SK-N-SH (cell line): ENCODE measurements at regions not wholly inside any gene's neighbourhood (a gene's known extent, or its start where the extent isn't known, plus 50 kb on each side); places are given as distances from the start of the nearest gene placed in this dataset.
A peak's percentile ranks its signal among the peaks of the same experiment; 100 is the strongest.

Experiments used
- CTCF ChIA-PET: fragments of 300-600, 350-600 bp; formaldehyde crosslinking; extraction: SDS; loops from one replicate; lab custom pipeline; 2021; lab: Yijun Ruan, JAX
- POLR2A ChIA-PET: fragments of 350-600 bp; sonication (Branson Sonifier 250); formaldehyde crosslinking; extraction: SDS; loops from one replicate; lab custom pipeline; 2020; ENCODE audit warnings: antibody characterized with exemption, inconsistent platforms; lab: Yijun Ruan, JAX
- DNase-seq: peaks from one replicate; pipeline ENCODE4 v3.0.0; 2012
- H2AFZ ChIP-seq: fragments of 200-600 bp; sonication (generic); 2 replicates; pipeline ENCODE4 v1.8.1; 2016; ENCODE audit warnings: antibody characterized with exemption, mild to moderate bottlenecking, low read depth
- H3F3A ChIP-seq: fragments of 200-600 bp; sonication (generic); replicated peaks from 2 replicates; pipeline ENCODE3; 2016; ENCODE audit warnings: antibody characterized with exemption, mild to moderate bottlenecking; ENCODE audit not compliant: insufficient read depth
- H3K27ac ChIP-seq, 2 experiments: fragments of 200-500 bp in 1 of 2; fragments of 200-600 bp in 1 of 2; sonication (Bioruptor generic) in 1 of 2; sonication (generic), shearing (Covaris generic) in 1 of 2; 2 replicates each; pipeline versions ENCODE4 v1.5.1 to v1.6.1; 2014 to 2016; ENCODE audit warnings: low read depth in 2 of 2, inconsistent platforms in 1 of 2, low read length in 1 of 2, mild to moderate bottlenecking in 1 of 2, mixed read lengths in 1 of 2
- H3K27me3 ChIP-seq: fragments of 200-600 bp; sonication (generic), shearing (Covaris generic); 2 replicates; pipeline ENCODE4 v1.6.1; 2016; ENCODE audit warnings: mixed run types; ENCODE audit not compliant: insufficient read depth
- H3K36me3 ChIP-seq, 2 experiments: fragments of 200-500 bp in 1 of 2; fragments of 200-600 bp in 1 of 2; sonication (Bioruptor generic) in 1 of 2; sonication (generic) in 1 of 2; replicated peaks in 1 of 2; 2 replicates each; pipeline versions ENCODE3 to v1.5.1; 2014 to 2016; ENCODE audit warnings: low read length in 1 of 2, mild to moderate bottlenecking in 1 of 2; ENCODE audit not compliant: insufficient read depth in 2 of 2, control insufficient read depth in 1 of 2
- H3K4me1 ChIP-seq, 2 experiments: fragments of 200-500 bp in 1 of 2; fragments of 200-600 bp in 1 of 2; sonication (Bioruptor generic) in 1 of 2; sonication (generic), shearing (Covaris generic) in 1 of 2; 2 replicates each; pipeline versions ENCODE4 v1.5.1 to v1.6.1; 2014 to 2016; ENCODE audit warnings: low read depth in 1 of 2, low read length in 1 of 2, mixed run types in 1 of 2; ENCODE audit not compliant: insufficient read depth in 2 of 2, control insufficient read depth in 1 of 2
- H3K4me2 ChIP-seq: fragments of 200-600 bp; sonication (generic), shearing (Covaris generic); 2 replicates; pipeline ENCODE4 v1.6.1; 2017; ENCODE audit warnings: mixed run types
- H3K4me3 ChIP-seq, 2 experiments: fragments of 200-500 bp in 1 of 2; fragments of 200-600 bp in 1 of 2; sonication (Bioruptor generic) in 1 of 2; sonication (generic), shearing (Covaris generic) in 1 of 2; 2 replicates each; pipeline versions ENCODE4 v1.5.1 to v1.8.1; 2014 to 2016; ENCODE audit warnings: low read depth in 2 of 2, inconsistent platforms in 1 of 2, low read length in 1 of 2, mild to moderate bottlenecking in 1 of 2, mixed read lengths in 1 of 2, moderate library complexity in 1 of 2
- H3K79me2 ChIP-seq: fragments of 200-600 bp; sonication (generic); 2 replicates; pipeline ENCODE4 v1.8.1; 2017; ENCODE audit warnings: mild to moderate bottlenecking; ENCODE audit not compliant: insufficient read depth
- H3K9ac ChIP-seq: fragments of 200-600 bp; sonication (generic); 2 replicates; pipeline ENCODE4 v1.6.1; 2017; ENCODE audit warnings: mixed run types
- H3K9me2 ChIP-seq: fragments of 200-600 bp; sonication (generic); 2 replicates; pipeline ENCODE4 v1.6.1; 2017; ENCODE audit warnings: mixed run types
- H3K9me3 ChIP-seq: fragments of 200-600 bp; sonication (generic); 2 replicates; pipeline ENCODE4 v1.6.1; 2017; ENCODE audit warnings: mixed run types, mild to moderate bottlenecking, moderate library complexity
- H4K20me1 ChIP-seq: fragments of 200-600 bp; sonication (generic); 2 replicates; pipeline ENCODE4 v1.6.1; 2017; ENCODE audit warnings: mild to moderate bottlenecking, mixed run types; ENCODE audit not compliant: insufficient read depth
- CHD2 ChIP-seq: fragments of 150-350 bp; IDR thresholded peaks from 2 replicates; pipeline ENCODE4 v1.6.1; 2018; ENCODE audit warnings: low read length; ENCODE audit not compliant: partially characterized antibody
- EP300 ChIP-seq, 2 experiments: IDR thresholded peaks; 2 replicates each; pipeline versions ENCODE4 v1.4.0 to v1.6.1; 2012; ENCODE audit warnings: borderline replicate concordance in 1 of 2, low read depth in 1 of 2, low read length in 1 of 2
- FOSL2 ChIP-seq: IDR thresholded peaks from 2 replicates; pipeline ENCODE4 v1.4.0; 2012; ENCODE audit warnings: low read depth, mild to moderate bottlenecking, moderate library complexity, borderline replicate concordance
- GABPA ChIP-seq: IDR thresholded peaks from 2 replicates; pipeline ENCODE4 v1.4.0; 2012; ENCODE audit warnings: low read depth, mild to moderate bottlenecking
- GATA2 ChIP-seq: sonication (generic); formaldehyde crosslinking; IDR thresholded peaks from 2 replicates; pipeline ENCODE4 v1.5.0; 2020; ENCODE audit warnings: mild to moderate bottlenecking, missing genetic modification reagents
- JUND ChIP-seq: IDR thresholded peaks from 2 replicates; pipeline ENCODE4 v1.4.0; 2012
- MEF2A ChIP-seq: IDR thresholded peaks from 2 replicates; pipeline ENCODE4 v1.4.0; 2012; ENCODE audit warnings: low read depth, borderline replicate concordance
- MXI1 ChIP-seq: IDR thresholded peaks from 2 replicates; pipeline ENCODE4 v1.6.1; 2012; ENCODE audit warnings: mild to moderate bottlenecking, low read depth, low read length, improper control_type of control experiment
- NRF1 ChIP-seq: IDR thresholded peaks from 2 replicates; pipeline ENCODE4 v1.6.1; 2012; ENCODE audit warnings: low read depth, mild to moderate bottlenecking, low read length
- RAD21 ChIP-seq: IDR thresholded peaks from 2 replicates; pipeline ENCODE4 v1.6.1; 2012; ENCODE audit warnings: mild to moderate bottlenecking, low read length
- RCOR1 ChIP-seq: fragments of 150-350 bp; IDR thresholded peaks from 2 replicates; pipeline ENCODE4 v1.6.1; 2017; ENCODE audit warnings: antibody characterized with exemption, low read length
- RFX5 ChIP-seq: IDR thresholded peaks from 2 replicates; pipeline ENCODE4 v1.6.1; 2012; ENCODE audit warnings: mild to moderate bottlenecking, improper control_type of control experiment, low read length
- SIN3A ChIP-seq: IDR thresholded peaks from 2 replicates; pipeline ENCODE4 v1.6.1; 2012; ENCODE audit warnings: low read depth, mild to moderate bottlenecking, low read length, moderate library complexity, borderline replicate concordance
- SMC3 ChIP-seq: IDR thresholded peaks from 2 replicates; pipeline ENCODE4 v1.6.1; 2012; ENCODE audit warnings: low read depth, low read length, improper control_type of control experiment
- TAF1 ChIP-seq: IDR thresholded peaks from 2 replicates; pipeline ENCODE4 v1.6.1; 2012; ENCODE audit warnings: low read depth, mild to moderate bottlenecking, low read length, moderate library complexity, borderline replicate concordance
- TCF12 ChIP-seq: IDR thresholded peaks from 2 replicates; pipeline ENCODE4 v1.4.0; 2012
- TEAD4 ChIP-seq: IDR thresholded peaks from 2 replicates; pipeline ENCODE4 v1.4.0; 2012; ENCODE audit warnings: mild to moderate bottlenecking, borderline replicate concordance; ENCODE audit not compliant: insufficient read depth
- WGBS: methylation state at CpG from one replicate; pipeline ENCODE4 v1.1.6; 2017; ENCODE audit warnings: low lambda C conversion rate; 5-methylcytosine and 5-hydroxymethylcytosine counted together
- TF ChIP-seq, protein P1 (sequence below): IDR thresholded peaks from 2 replicates; pipeline ENCODE4 v1.4.0; 2012; ENCODE audit warnings: low read depth
- TF ChIP-seq, protein P2 (sequence below): IDR thresholded peaks from 2 replicates; pipeline ENCODE4 v1.4.0; 2012; ENCODE audit warnings: low read depth, borderline replicate concordance
- TF ChIP-seq, protein P3 (sequence below): IDR thresholded peaks from 2 replicates; pipeline ENCODE4 v1.6.1; 2012; ENCODE audit warnings: mild to moderate bottlenecking, low read depth, low read length, moderate library complexity

DNA sequence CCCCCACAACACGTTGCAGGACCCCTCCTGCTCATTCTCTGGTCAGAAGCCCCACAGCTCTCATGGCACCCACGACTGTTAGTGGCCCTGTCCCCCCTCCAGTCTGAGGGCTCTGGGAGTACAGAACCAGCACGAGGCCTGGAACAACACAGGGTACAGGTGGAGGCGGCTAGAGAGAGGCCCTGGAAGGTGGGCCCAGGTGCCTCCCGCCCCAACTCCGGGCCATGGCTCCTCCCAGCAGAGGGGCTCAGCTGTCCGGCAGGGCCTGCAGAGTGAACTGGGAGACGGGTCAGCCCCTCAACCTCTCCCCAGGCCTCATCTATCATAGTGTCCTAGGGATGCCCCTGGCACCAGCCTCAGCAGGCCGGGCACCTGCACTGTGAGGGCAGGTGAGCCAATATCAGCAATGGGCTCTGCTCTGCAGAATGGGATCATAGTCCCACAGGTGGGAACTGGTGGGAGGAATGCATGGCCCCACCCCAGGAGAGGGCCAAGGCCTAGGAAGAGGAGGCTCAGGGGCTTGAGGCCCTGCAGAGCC lies 58.6 kb downstream of the BARX1 start:
- 0% methylated on average over 1 of the region's 9 CpGs for WGBS

DNA sequence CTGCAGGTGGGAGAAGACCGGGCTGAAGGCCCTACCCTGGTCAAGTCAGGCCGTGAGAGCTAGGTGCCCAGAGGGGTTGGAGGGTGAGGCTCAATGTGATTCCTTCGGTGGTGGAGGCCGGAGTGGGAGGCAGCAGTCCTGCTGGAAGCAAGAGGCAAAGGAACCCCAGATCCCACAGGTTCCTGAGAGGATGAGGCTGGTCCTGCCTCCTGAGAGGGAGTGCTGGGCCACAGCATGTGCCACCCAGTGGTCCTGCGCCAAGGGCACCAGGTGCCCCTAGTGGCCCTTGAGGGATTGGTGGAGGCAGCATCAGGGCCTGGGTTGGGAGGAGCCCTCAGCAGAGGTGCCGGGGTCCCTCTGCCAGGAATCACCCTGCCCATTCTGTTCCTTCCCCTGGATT lies 59.1 kb downstream of the BARX1 start:
- no peaks in the 10 kb centered on the region for H3K36me3 ChIP-seq
- 40% methylated on average over 4 of the region's 6 CpGs for WGBS
- H3K4me1 ChIP-seq: peaks cover 0 to 11% of the 10 kb centered on the region in 2 experiments; a peak in 1 of 4 replicates
- H3K4me3 ChIP-seq: no peak overlapping the region
- no peak overlapping the region for H3K4me2 ChIP-seq
- ChIA-PET CTCF (no interaction called here), POLR2A (no interaction called here)
- no peak overlapping the region for H3K27ac ChIP-seq
- H3K27me3 ChIP-seq: no peaks in the 10 kb centered on the region
- peak; percentile 21 for DNase-seq
- H3K9ac ChIP-seq: no peak overlapping the region
- no peaks in the 10 kb centered on the region for H4K20me1 ChIP-seq
- H2AFZ ChIP-seq: no peak overlapping the region
- H3K9me2 ChIP-seq: no peaks in the 10 kb centered on the region
- TF ChIP-seq FOSL2 (no peak), TCF12 (no peak), TEAD4 (no peak), RAD21 (no peak), RCOR1 (no peak), GABPA (no peak), CHD2 (no peak), SIN3A (no peak), GATA2 (CRISPR knock-in tag) (no peak), RFX5 (no peak), MXI1 (no peak), SMC3 (no peak)
- TF ChIP-seq, protein P1, sequence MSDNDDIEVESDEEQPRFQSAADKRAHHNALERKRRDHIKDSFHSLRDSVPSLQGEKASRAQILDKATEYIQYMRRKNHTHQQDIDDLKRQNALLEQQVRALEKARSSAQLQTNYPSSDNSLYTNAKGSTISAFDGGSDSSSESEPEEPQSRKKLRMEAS: no peak
- TF ChIP-seq, protein P2, sequence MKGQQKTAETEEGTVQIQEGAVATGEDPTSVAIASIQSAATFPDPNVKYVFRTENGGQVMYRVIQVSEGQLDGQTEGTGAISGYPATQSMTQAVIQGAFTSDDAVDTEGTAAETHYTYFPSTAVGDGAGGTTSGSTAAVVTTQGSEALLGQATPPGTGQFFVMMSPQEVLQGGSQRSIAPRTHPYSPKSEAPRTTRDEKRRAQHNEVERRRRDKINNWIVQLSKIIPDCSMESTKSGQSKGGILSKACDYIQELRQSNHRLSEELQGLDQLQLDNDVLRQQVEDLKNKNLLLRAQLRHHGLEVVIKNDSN: no peak
- TF ChIP-seq, protein P3, sequence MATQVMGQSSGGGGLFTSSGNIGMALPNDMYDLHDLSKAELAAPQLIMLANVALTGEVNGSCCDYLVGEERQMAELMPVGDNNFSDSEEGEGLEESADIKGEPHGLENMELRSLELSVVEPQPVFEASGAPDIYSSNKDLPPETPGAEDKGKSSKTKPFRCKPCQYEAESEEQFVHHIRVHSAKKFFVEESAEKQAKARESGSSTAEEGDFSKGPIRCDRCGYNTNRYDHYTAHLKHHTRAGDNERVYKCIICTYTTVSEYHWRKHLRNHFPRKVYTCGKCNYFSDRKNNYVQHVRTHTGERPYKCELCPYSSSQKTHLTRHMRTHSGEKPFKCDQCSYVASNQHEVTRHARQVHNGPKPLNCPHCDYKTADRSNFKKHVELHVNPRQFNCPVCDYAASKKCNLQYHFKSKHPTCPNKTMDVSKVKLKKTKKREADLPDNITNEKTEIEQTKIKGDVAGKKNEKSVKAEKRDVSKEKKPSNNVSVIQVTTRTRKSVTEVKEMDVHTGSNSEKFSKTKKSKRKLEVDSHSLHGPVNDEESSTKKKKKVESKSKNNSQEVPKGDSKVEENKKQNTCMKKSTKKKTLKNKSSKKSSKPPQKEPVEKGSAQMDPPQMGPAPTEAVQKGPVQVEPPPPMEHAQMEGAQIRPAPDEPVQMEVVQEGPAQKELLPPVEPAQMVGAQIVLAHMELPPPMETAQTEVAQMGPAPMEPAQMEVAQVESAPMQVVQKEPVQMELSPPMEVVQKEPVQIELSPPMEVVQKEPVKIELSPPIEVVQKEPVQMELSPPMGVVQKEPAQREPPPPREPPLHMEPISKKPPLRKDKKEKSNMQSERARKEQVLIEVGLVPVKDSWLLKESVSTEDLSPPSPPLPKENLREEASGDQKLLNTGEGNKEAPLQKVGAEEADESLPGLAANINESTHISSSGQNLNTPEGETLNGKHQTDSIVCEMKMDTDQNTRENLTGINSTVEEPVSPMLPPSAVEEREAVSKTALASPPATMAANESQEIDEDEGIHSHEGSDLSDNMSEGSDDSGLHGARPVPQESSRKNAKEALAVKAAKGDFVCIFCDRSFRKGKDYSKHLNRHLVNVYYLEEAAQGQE: no peak
- no peaks in the 10 kb centered on the region for H3F3A ChIP-seq
- no peaks in the 10 kb centered on the region for H3K79me2 ChIP-seq
- no peaks in the 10 kb centered on the region for H3K9me3 ChIP-seq

More for the DNA sequence above, 58.6 kb downstream of the BARX1 start:
- Histone ChIP-seq H3K36me3 (no peaks in the 10 kb centered on the region), H3K9ac (no peak overlapping the region), H3K79me2 (no peaks in the 10 kb centered on the region), H3K4me1 (peaks cover 0 to 11% of the 10 kb centered on the region in 2 experiments; a peak in 1 of 4 replicates), H3K4me2 (no peak overlapping the region), H3K27me3 (no peaks in the 10 kb centered on the region), H3K9me2 (no peaks in the 10 kb centered on the region), H4K20me1 (no peaks in the 10 kb centered on the region), H3F3A (no peaks in the 10 kb centered on the region), H3K4me3 (no peak overlapping the region), H2AFZ (no peak overlapping the region), H3K9me3 (no peaks in the 10 kb centered on the region), H3K27ac (no peak overlapping the region)
- peak; percentile 12 for DNase-seq
- ChIA-PET CTCF (no interaction called here), POLR2A (no interaction called here)
- TF ChIP-seq EP300 (IDR thresholded peaks at IDR 0.05; ENCODE audit: borderline replicate concordance in 1 of 2, low read depth in 1 of 2, low read length in 1 of 2): no peak
- no peak for TF ChIP-seq CHD2
- TF ChIP-seq NRF1: no peak
- no peak for TF ChIP-seq TAF1
- no peak for TF ChIP-seq TCF12
- TF ChIP-seq MEF2A: no peak
- no peak for TF ChIP-seq RFX5
- TF ChIP-seq JUND: no peak
- no peak for TF ChIP-seq RCOR1
